ENCODE measurements at regions not wholly inside any gene's neighbourhood (a gene's known extent, or its start where the extent isn't known, plus 50 kb on each side); places are given as distances from the start of the nearest gene placed in this dataset.

GRCh38 chr12:42990387-42990786, 400.8 kb upstream of the PRICKLE1 start:
- H2AFZ ChIP-seq (ENCODE audit: low read length): no peak overlapping the region
- no peak overlapping the region for H4K8ac ChIP-seq (replicated peaks; ENCODE audit: insufficient read length, low read depth, low read length)
- H2BK12ac ChIP-seq (ENCODE audit: insufficient read length, low read depth, low read length): no peak overlapping the region
- no peak overlapping the region for H3K18ac ChIP-seq (ENCODE audit: insufficient read length, low read depth, low read length)
- no peak overlapping the region for H3K14ac ChIP-seq (ENCODE audit: insufficient read depth, low read length)
- no peaks in the 10 kb centered on the region; the same call in 1 of the 2 replicates for H3K4me1 ChIP-seq (ENCODE audit: insufficient read depth, low read length)
- no peaks in the 10 kb centered on the region for H3K79me1 ChIP-seq (ENCODE audit: insufficient read depth, low read depth, low read length, poor library complexity, severe bottlenecking)
- no peak overlapping the region for H3K27ac Mint-ChIP-seq
- no peaks in the 10 kb centered on the region for H3K23me2 ChIP-seq (ENCODE audit: insufficient read length, low read depth, low read length, poor library complexity, severe bottlenecking)
- no peak overlapping the region for H3K4me3 Mint-ChIP-seq
- no peaks in the 10 kb centered on the region for H3K36me3 Mint-ChIP-seq (ENCODE audit: insufficient read depth in 1 of 3, low read depth in 3 of 3)
- H3K27me3 Mint-ChIP-seq (ENCODE audit: low read depth): peaks cover 9% of the 10 kb centered on the region; the same call in 1 of the 2 replicates
- no peaks in the 10 kb centered on the region for H3K9me3 Mint-ChIP-seq
- TF ChIP-seq CTCF (conservative IDR thresholded peaks at IDR 0.05): no peak
- H3K23ac ChIP-seq (ENCODE audit: insufficient read length, low read depth, low read length): no peak overlapping the region
- H3K56ac ChIP-seq (ENCODE audit: insufficient read length, low read depth, low read length): no peak overlapping the region
- no peak overlapping the region for H4K91ac ChIP-seq (ENCODE audit: insufficient read length, low read depth, low read length)
- H3K9ac ChIP-seq (ENCODE audit: extremely low read depth, insufficient read length, low read length): no peak overlapping the region
- no peaks in the 10 kb centered on the region for H3K79me2 ChIP-seq (ENCODE audit: insufficient read depth, low read length)
- DNase-seq: no peak
- peaks cover 19 to 24% of the 10 kb centered on the region in 2 experiments for H3K4me1 Mint-ChIP-seq
- no peak overlapping the region for H2BK120ac ChIP-seq (ENCODE audit: low read depth, low read length, poor library complexity, severe bottlenecking)
- H3K9me3 ChIP-seq (ENCODE audit: control insufficient read depth, low read depth, low read length): no peaks in the 10 kb centered on the region
- H4K20me1 ChIP-seq (ENCODE audit: control insufficient read depth, insufficient read depth, insufficient read length): no peaks in the 10 kb centered on the region
- no peak overlapping the region for H3K4ac ChIP-seq (ENCODE audit: low read depth, low read length)
- no peak overlapping the region for H2BK15ac ChIP-seq (ENCODE audit: low read depth, low read length)
- H2AK5ac ChIP-seq (ENCODE audit: insufficient read length, low read length): no peak overlapping the region
- no peak overlapping the region for H2BK20ac ChIP-seq (ENCODE audit: low read depth, low read length, poor library complexity, severe bottlenecking)
- H3K4me2 ChIP-seq (ENCODE audit: insufficient read depth, insufficient read length, low read length): no peak overlapping the region
- H3K27ac ChIP-seq (ENCODE audit: insufficient read length, low read depth, low read length): no peak overlapping the region
- no peak overlapping the region for H2BK5ac ChIP-seq (ENCODE audit: insufficient read length, low read length)
- H4K5ac ChIP-seq (ENCODE audit: insufficient read length, low read depth, low read length): no peak overlapping the region
- H3T11ph ChIP-seq (ENCODE audit: low read length): no peak overlapping the region
- no peaks in the 10 kb centered on the region for H3K27me3 ChIP-seq (ENCODE audit: insufficient read depth, low read length)
